Endodermal cell (in vitro differentiated cells): ENCODE measurements at regions not wholly inside any gene's neighbourhood (a gene's known extent, or its start where the extent isn't known, plus 50 kb on each side); places are given as distances from the start of the nearest gene placed in this dataset.

Experiments used
- DNase-seq: peaks from one replicate; pipeline ENCODE4 v3.0.0-alpha.2; 2017
- H3K27ac ChIP-seq: 2 replicates; pipeline ENCODE4 v1.5.1; 2013; ENCODE audit warnings: mild to moderate bottlenecking, low read depth, low read length, moderate library complexity
- H3K27me3 ChIP-seq: 2 replicates; pipeline ENCODE4 v1.6.1; 2013; ENCODE audit warnings: mild to moderate bottlenecking, low read length, moderate library complexity; ENCODE audit not compliant: insufficient read depth, control insufficient read depth, poor library complexity, severe bottlenecking
- H3K36me3 ChIP-seq: 2 replicates; pipeline ENCODE4 v1.7.0; 2013; ENCODE audit warnings: mild to moderate bottlenecking, low read length, moderate library complexity; ENCODE audit not compliant: control insufficient read depth, insufficient read depth
- H3K4me1 ChIP-seq: one replicate; pipeline ENCODE4 v1.7.0; 2013; ENCODE audit warnings: low read length; ENCODE audit not compliant: control insufficient read depth, insufficient read depth
- H3K4me3 ChIP-seq: 2 replicates; pipeline ENCODE4 v1.5.1; 2013; ENCODE audit warnings: mild to moderate bottlenecking, low read length, moderate library complexity
- H3K9ac ChIP-seq: 2 replicates; pipeline ENCODE4 v1.6.1; 2013; ENCODE audit warnings: mild to moderate bottlenecking, low read length, moderate library complexity; ENCODE audit not compliant: poor library complexity, severe bottlenecking; ENCODE audit errors: extremely low read depth
- H3K9me3 ChIP-seq: 2 replicates; pipeline ENCODE4 v1.6.1; 2013; ENCODE audit warnings: mild to moderate bottlenecking, low read length, moderate library complexity; ENCODE audit not compliant: control insufficient read depth
- H3K27ac Mint-ChIP-seq: 2 replicates; pipeline ENCODE4 v1.8.0; 2020; ENCODE audit warnings: mixed read lengths
- H3K27me3 Mint-ChIP-seq: 2 replicates; pipeline ENCODE4 v1.8.0; 2021; ENCODE audit warnings: mild to moderate bottlenecking, mixed read lengths; ENCODE audit not compliant: insufficient read depth
- H3K36me3 Mint-ChIP-seq: 2 replicates; pipeline ENCODE4 v1.8.0; 2020; ENCODE audit warnings: low read depth, mixed read lengths
- H3K4me1 Mint-ChIP-seq: 2 replicates; pipeline ENCODE4 v1.8.0; 2020; ENCODE audit warnings: mixed read lengths
- H3K4me3 Mint-ChIP-seq: 2 replicates; pipeline ENCODE4 v1.8.0; 2020; ENCODE audit warnings: mild to moderate bottlenecking, moderate library complexity, mixed read lengths
- H3K9me3 Mint-ChIP-seq: 2 replicates; pipeline ENCODE4 v1.8.0; 2020; ENCODE audit warnings: mild to moderate bottlenecking, mixed read lengths
- WGBS, 2 experiments: methylation state at CpG; one replicate each; pipeline versions ENCODE4 v1.1.5 to v1.1.7; 2013; ENCODE audit warnings: missing lambda C conversion rate in 2 of 2, mixed read lengths in 1 of 2; ENCODE audit not compliant: insufficient coverage in 1 of 2, insufficient read length in 1 of 2; 5-methylcytosine and 5-hydroxymethylcytosine counted together
- TF ChIP-seq, protein P1 (sequence below): fragments of 200-600 bp; sonication (generic); conservative IDR thresholded peaks from 2 replicates; pipeline ENCODE4 v1.5.0; 2021; ENCODE audit warnings: antibody characterized with exemption, mild to moderate bottlenecking

- peaks cover 6% of the 10 kb centered on the region for H3K36me3 Mint-ChIP-seq
- Histone ChIP-seq H3K4me1 (no peaks in the 10 kb centered on the region), H3K4me3 (no peak overlapping the region), H3K27me3 (no peaks in the 10 kb centered on the region), H3K36me3 (no peaks in the 10 kb centered on the region), H3K27ac (no peak overlapping the region), H3K9me3 (no peaks in the 10 kb centered on the region), H3K9ac (no peak overlapping the region)
- H3K4me1 Mint-ChIP-seq, result no peaks in the 10 kb centered on the region
- H3K9me3 Mint-ChIP-seq, result peaks cover 12% of the 10 kb centered on the region
- no peaks in the 10 kb centered on the region for H3K27me3 Mint-ChIP-seq
- H3K27ac Mint-ChIP-seq, result no peak overlapping the region
- DNase-seq, result no peak
- 88 to 90% methylated on average over 2 to 3 of the region's 3 CpGs for WGBS, 2 experiments
- no peak overlapping the region for H3K4me3 Mint-ChIP-seq
- TF ChIP-seq, protein P1, sequence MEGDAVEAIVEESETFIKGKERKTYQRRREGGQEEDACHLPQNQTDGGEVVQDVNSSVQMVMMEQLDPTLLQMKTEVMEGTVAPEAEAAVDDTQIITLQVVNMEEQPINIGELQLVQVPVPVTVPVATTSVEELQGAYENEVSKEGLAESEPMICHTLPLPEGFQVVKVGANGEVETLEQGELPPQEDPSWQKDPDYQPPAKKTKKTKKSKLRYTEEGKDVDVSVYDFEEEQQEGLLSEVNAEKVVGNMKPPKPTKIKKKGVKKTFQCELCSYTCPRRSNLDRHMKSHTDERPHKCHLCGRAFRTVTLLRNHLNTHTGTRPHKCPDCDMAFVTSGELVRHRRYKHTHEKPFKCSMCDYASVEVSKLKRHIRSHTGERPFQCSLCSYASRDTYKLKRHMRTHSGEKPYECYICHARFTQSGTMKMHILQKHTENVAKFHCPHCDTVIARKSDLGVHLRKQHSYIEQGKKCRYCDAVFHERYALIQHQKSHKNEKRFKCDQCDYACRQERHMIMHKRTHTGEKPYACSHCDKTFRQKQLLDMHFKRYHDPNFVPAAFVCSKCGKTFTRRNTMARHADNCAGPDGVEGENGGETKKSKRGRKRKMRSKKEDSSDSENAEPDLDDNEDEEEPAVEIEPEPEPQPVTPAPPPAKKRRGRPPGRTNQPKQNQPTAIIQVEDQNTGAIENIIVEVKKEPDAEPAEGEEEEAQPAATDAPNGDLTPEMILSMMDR, result no peak
These were observed 156.7 kb upstream of the BET1 start for GRCh38 chr7:94160719-94161435.

DNA sequence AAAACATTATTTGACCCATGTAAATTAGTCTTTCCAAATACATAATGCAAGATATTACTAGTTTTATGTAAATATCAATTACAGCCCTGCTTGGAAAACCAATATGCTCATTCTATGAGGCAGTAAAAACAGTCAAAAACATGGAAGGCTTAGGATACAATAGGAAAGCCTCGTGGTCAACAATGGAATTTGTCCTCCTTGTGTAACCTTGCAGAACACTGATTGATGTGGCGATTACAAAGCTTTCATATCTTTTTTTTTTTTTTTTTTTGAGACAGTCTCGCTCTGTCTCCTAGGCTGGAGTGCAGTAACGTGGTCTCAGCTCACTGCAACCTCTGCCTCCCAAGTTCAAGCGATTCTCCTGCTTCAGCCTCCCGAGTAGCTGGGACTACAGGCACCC, 157.3 kb upstream of the BET1 start:
- no peaks in the 10 kb centered on the region for H3K27me3 ChIP-seq
- H3K9ac ChIP-seq, result no peak overlapping the region
- no peaks in the 10 kb centered on the region for H3K4me1 ChIP-seq
- 77 to 94% methylated on average over 2 to 6 of the region's 6 CpGs for WGBS, 2 experiments
- Mint-ChIP-seq H3K27me3 (no peaks in the 10 kb centered on the region), H3K4me1 (no peaks in the 10 kb centered on the region), H3K36me3 (peaks cover 6% of the 10 kb centered on the region), H3K4me3 (no peak overlapping the region), H3K27ac (no peak overlapping the region), H3K9me3 (peaks cover 18% of the 10 kb centered on the region)
- no peak overlapping the region for H3K4me3 ChIP-seq
- no peak for DNase-seq
- H3K36me3 ChIP-seq, result no peaks in the 10 kb centered on the region
- peaks cover 5% of the 10 kb centered on the region for H3K9me3 ChIP-seq
- no peak overlapping the region for H3K27ac ChIP-seq
- TF ChIP-seq, protein P1, result no peak

DNA sequence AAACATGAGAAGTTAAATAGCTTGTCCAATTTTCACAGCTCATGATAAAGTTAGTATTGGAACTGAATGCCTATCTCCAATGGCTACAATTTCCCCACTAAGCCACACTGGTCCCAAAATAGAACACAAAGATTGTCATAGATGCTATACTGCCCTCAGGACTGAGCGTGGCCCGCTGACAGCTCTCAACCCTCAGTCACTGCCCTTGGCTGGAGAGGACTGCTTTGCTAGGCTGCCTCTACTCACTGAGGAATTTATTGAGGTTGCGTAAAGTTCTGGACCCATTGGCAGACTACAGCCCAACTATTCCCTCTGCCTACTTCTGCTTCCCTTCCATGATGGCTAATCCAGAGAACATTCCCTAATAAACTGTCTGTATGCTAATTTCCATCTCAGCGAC, 165.5 kb upstream of the BET1 start:
- no peaks in the 10 kb centered on the region for H3K27me3 ChIP-seq
- H3K27ac ChIP-seq, result no peak overlapping the region
- Mint-ChIP-seq H3K27ac (no peak overlapping the region), H3K27me3 (no peaks in the 10 kb centered on the region), H3K9me3 (peaks cover 22% of the 10 kb centered on the region), H3K36me3 (peaks cover 6% of the 10 kb centered on the region), H3K4me1 (no peaks in the 10 kb centered on the region), H3K4me3 (no peak overlapping the region)
- DNase-seq, result no peak
- WGBS, 2 experiments, result 99 to 100% methylated on average over 1 to 4 of the region's 4 CpGs
- H3K9ac ChIP-seq, result no peak overlapping the region
- H3K4me3 ChIP-seq, result no peak overlapping the region
- H3K4me1 ChIP-seq, result no peaks in the 10 kb centered on the region
- no peaks in the 10 kb centered on the region for H3K36me3 ChIP-seq
- TF ChIP-seq, protein P1, result no peak
- peaks cover 16% of the 10 kb centered on the region for H3K9me3 ChIP-seq
